Effector memory CD8-positive, alpha-beta T cell (primary cell): ENCODE measurements at regions not wholly inside any gene's neighbourhood (a gene's known extent, or its start where the extent isn't known, plus 50 kb on each side); places are given as distances from the start of the nearest gene placed in this dataset.

Experiments used
- ATAC-seq: fragments of 150-1000 bp; cut with Tn5 transposase; replicated peaks from 2 replicates; pipeline ENCODE4 v1.10.0; 2021; ENCODE audit warnings: mild to moderate bottlenecking, moderate library complexity
- DNase-seq, 3 experiments: peaks; one replicate each; pipeline ENCODE4 v3.0.0; 2021
- H3K27ac Mint-ChIP-seq, 2 donors: one replicate each; pipeline ENCODE4 v1.8.0; 2022; ENCODE audit warnings: mild to moderate bottlenecking in 2 of 2, mixed read lengths in 2 of 2, moderate library complexity in 2 of 2
- H3K27me3 Mint-ChIP-seq, 2 donors: one replicate each; pipeline ENCODE4 v1.8.0; 2022; ENCODE audit warnings: mixed read lengths in 2 of 2
- H3K36me3 Mint-ChIP-seq: one replicate; pipeline ENCODE4 v1.8.0; 2022; ENCODE audit warnings: mild to moderate bottlenecking, moderate library complexity, mixed read lengths; ENCODE audit not compliant: insufficient read depth
- H3K4me1 Mint-ChIP-seq, 2 donors: one replicate each; pipeline ENCODE4 v1.8.0; 2022; ENCODE audit warnings: low read depth in 2 of 2, mixed read lengths in 2 of 2
- H3K4me3 Mint-ChIP-seq, 2 donors: one replicate each; pipeline ENCODE4 v1.8.0; 2022; ENCODE audit warnings: mild to moderate bottlenecking in 2 of 2, mixed read lengths in 2 of 2, moderate library complexity in 2 of 2
- H3K9me3 Mint-ChIP-seq, 2 donors: one replicate each; pipeline ENCODE4 v1.8.0; 2022; ENCODE audit warnings: mixed read lengths in 2 of 2

DNA sequence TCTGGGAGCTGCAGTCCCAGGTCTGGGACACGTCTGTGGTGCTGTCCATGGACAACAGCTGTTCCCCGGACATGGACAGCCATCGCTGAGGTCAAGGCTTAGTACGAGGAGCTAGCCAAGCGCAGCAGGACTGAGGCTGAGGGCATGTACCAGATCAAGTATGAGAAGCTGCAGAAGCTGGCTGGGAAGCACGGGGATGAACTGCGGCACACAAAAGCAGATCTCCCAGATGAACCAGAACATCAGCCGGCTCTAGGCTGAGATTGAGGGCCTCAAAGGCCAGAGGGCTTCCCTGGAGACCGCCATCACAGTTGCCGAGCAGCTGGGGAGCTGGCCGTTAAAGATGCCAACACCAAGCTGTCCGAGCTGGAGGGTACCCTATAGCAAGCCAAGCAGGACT is 375.3 kb downstream of the SEC23A start:
- H3K4me1 Mint-ChIP-seq: no peaks in the 10 kb centered on the region
- no peaks in the 10 kb centered on the region for H3K36me3 Mint-ChIP-seq
- no peak overlapping the region for H3K4me3 Mint-ChIP-seq
- H3K27ac Mint-ChIP-seq: no peak overlapping the region
- H3K27me3 Mint-ChIP-seq: no peaks in the 10 kb centered on the region
- H3K9me3 Mint-ChIP-seq: no peaks in the 10 kb centered on the region
- DNase-seq: no peak
- ATAC-seq: no peak

DNA sequence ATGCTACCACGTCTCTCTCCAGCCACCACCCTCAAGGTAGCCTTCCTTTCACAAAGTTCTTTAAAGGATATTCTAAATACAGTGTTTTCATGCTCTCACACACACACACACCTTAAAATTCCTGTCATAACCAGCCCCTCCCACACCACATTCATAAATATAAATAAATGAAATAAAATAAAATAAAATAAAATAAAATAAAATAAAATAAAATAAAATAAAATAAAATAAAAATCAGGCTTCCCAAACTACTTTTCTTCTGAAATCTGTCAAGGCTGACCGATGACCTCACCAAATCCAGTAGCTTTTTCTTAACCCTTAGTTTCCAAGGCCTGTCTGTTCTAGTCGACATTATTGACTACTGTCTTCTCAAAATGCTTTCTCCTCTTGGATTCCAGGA is 378.4 kb downstream of the SEC23A start:
- no peak overlapping the region for H3K27ac Mint-ChIP-seq
- ATAC-seq (no peak), DNase-seq (no peak)
- H3K9me3 Mint-ChIP-seq: no peaks in the 10 kb centered on the region
- no peaks in the 10 kb centered on the region for H3K36me3 Mint-ChIP-seq
- H3K27me3 Mint-ChIP-seq: no peaks in the 10 kb centered on the region
- no peaks in the 10 kb centered on the region for H3K4me1 Mint-ChIP-seq
- no peak overlapping the region for H3K4me3 Mint-ChIP-seq

DNA sequence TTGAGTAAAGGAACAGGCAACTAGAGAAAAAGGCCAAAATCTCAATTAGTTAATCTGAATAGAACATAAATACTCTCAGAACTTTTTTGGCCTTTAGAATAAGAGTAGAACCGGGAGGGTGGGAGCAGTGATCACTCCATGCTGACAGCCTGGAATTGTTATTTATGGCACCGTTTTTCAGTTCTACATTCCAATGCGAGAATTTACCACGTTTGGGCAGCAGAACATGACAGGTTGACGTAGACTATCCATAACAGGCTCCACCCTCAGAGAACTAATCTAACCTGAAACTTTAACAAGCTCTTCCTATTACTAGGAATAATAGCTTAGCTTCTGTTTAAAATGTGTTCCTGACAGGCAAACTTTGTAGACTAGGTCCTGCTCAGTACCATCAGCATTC is 379.1 kb downstream of the SEC23A start:
- Mint-ChIP-seq H3K4me1 (no peaks in the 10 kb centered on the region), H3K36me3 (no peaks in the 10 kb centered on the region), H3K9me3 (peaks cover 0 to 2% of the 10 kb centered on the region in 2 donors), H3K27me3 (no peaks in the 10 kb centered on the region), H3K27ac (no peak overlapping the region), H3K4me3 (no peak overlapping the region)
- ATAC-seq (no peak), DNase-seq (no peak)

DNA sequence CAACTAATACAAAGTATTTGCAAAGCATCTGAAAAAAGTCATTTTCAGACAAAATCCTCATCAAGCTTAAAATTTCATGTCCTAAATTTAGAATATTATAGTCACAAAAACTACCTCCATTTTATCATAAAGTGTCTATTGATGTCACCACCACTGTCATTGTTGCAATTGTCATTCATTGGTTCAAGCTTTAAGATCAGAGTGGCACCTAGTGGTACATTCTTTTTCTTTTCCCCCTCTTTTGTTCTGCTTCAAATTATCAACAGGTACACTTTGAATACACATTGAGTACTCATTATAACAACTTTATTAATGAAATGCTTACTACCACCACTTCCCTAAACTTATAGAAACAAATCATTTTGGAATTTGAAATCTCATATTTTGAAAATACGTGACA is 379.8 kb downstream of the SEC23A start:
- Mint-ChIP-seq H3K36me3 (no peaks in the 10 kb centered on the region), H3K4me1 (no peaks in the 10 kb centered on the region), H3K4me3 (no peak overlapping the region), H3K9me3 (peaks cover 0 to 9% of the 10 kb centered on the region in 2 donors), H3K27me3 (no peaks in the 10 kb centered on the region), H3K27ac (no peak overlapping the region)
- DNase-seq: no peak
- no peak for ATAC-seq

DNA sequence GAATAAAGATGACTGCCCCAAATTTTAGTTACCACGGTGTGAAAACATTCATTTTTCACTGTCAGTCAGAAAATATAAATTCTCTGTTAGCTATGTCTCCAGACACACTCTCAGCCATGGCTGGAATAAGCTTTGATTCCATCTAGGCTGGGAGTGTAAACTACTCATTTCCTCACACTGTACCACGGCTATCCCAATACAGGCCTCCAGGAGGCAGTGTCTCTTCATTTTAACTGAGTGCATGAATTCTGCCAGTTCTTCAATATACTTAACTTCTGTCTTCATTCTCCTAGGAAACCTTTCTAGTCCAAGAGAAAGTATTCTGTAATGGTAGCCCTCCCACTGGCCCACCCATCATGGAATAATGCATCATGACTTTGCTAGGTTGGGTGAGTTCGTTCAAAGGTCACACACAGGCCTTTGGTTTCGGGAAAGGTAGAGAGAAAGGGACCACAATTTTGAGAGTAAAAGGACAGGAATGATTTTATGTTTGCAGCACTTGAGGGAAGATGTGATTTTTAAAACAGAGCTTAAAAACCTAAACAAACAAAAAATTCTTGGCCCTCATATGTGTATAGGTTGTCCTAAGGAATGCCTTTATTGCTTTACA is 381.1 kb downstream of the SEC23A start:
- Mint-ChIP-seq H3K36me3 (no peaks in the 10 kb centered on the region), H3K4me1 (no peaks in the 10 kb centered on the region), H3K27me3 (no peaks in the 10 kb centered on the region), H3K4me3 (no peak overlapping the region), H3K9me3 (peaks cover 0 to 9% of the 10 kb centered on the region in 2 donors), H3K27ac (no peak overlapping the region)
- DNase-seq (peak in 1 of 3 experiments; percentile 2), ATAC-seq (no peak)

DNA sequence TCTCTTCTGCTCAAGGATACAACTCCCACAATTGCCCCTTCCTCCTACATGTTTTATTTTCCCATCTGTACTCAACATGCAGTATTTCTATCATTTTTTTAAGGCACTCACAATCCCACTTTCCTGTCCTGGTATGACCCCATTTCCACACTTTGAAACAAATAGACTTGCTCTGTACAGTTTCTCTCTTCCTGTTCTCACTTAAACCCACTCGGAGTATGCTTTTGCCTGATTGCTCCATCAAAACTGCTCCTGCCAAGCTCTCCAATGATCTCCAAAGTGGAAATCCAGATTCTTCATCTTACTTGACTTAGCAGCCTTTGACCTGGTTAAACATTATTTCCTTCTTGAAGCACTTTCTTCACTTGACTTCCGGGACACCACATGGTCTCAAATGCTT is 384.5 kb downstream of the SEC23A start:
- no peaks in the 10 kb centered on the region for H3K4me1 Mint-ChIP-seq
- ATAC-seq (no peak), DNase-seq (no peak)
- H3K9me3 Mint-ChIP-seq: peaks cover 0 to 9% of the 10 kb centered on the region in 2 donors
- H3K27me3 Mint-ChIP-seq: no peaks in the 10 kb centered on the region
- no peaks in the 10 kb centered on the region for H3K36me3 Mint-ChIP-seq
- no peak overlapping the region for H3K27ac Mint-ChIP-seq
- no peak overlapping the region for H3K4me3 Mint-ChIP-seq

DNA sequence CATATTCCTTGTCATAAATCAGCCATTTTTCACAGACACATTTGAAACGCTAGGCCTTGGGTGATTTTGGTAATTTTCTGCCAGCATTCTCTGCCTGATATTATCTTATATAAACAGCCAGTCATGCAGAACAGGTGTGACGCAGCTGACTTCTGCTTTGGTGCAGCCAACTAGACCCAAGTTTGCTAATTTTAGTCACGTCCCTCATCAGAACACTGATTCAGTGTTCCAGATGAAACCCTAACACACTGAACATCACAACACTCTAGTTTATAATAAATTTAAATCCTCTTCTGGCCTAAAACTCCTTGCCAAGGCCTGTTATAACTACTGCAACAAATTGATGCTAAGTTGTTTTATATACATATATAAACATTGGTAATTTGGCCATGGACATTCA is 386.1 kb downstream of the SEC23A start:
- Mint-ChIP-seq H3K4me1 (no peaks in the 10 kb centered on the region), H3K27ac (no peak overlapping the region), H3K36me3 (no peaks in the 10 kb centered on the region), H3K9me3 (peaks cover 0 to 17% of the 10 kb centered on the region in 2 donors), H3K4me3 (no peak overlapping the region), H3K27me3 (no peaks in the 10 kb centered on the region)
- DNase-seq: no peak
- ATAC-seq: no peak

DNA sequence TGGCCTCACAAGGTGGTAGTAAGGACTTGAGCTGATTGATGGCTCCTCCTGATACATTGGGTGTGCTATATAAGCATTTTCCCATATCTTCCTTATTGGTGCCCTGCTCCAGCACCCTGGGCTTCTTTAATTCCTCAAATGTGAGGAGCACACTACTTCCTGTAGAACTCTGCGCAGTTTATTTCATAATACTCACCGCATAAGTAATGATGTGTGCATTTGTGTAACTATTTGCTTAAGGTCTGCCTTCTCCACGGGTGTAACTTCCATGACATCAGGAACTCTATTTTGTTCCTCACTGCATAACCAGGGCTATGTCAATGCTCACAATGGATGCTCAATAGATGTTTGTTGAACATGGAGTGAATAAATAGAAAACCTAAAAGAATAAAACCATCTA is 392.2 kb downstream of the SEC23A start:
- ATAC-seq (no peak), DNase-seq (no peak)
- no peaks in the 10 kb centered on the region for H3K4me1 Mint-ChIP-seq
- H3K9me3 Mint-ChIP-seq: peaks cover 0 to 7% of the 10 kb centered on the region in 2 donors
- no peak overlapping the region for H3K27ac Mint-ChIP-seq
- H3K36me3 Mint-ChIP-seq: no peaks in the 10 kb centered on the region
- H3K27me3 Mint-ChIP-seq: no peaks in the 10 kb centered on the region
- H3K4me3 Mint-ChIP-seq: no peak overlapping the region

DNA sequence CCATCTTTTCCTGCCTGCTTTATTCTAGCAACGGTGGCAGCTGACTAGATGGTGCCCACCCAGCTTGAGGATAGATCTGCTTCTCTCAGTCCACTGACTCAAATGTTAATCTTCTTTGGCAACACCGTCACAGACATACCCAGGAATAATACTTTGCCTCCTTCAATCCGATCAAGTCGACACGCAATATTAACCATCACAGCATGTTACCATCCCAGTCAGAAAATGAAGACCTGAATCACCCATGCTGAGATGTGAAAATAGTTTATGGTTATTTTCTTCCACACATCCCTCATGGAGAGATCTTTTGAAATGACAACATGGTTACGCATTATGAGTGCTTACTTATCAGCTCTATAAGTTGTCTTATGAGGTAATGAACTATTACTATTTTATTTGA is 392.8 kb downstream of the SEC23A start:
- no peaks in the 10 kb centered on the region for H3K27me3 Mint-ChIP-seq
- DNase-seq: no peak
- H3K4me3 Mint-ChIP-seq: no peak overlapping the region
- no peak overlapping the region for H3K27ac Mint-ChIP-seq
- H3K4me1 Mint-ChIP-seq: no peaks in the 10 kb centered on the region
- ATAC-seq: no peak
- H3K9me3 Mint-ChIP-seq: peaks cover 0 to 7% of the 10 kb centered on the region in 2 donors
- H3K36me3 Mint-ChIP-seq: no peaks in the 10 kb centered on the region

DNA sequence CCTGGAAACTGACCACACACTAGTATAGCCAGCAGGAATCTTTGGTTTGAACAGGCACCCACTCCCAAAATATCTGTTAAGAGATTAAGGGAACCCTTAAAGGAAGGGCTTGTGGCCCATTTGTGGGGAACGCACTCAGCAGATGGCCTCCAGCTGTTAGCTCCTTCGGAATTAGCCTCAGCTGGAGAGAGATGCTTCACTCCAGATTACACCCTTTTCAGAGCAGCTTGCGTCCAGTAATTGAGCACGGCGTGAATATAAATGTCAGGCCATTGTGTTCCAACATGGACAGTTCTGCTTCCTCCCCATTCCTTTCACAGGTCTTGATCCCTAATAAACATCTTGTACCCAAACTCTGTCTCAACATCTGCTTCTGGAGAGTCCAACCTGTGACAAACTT is 397.8 kb downstream of the SEC23A start:
- peaks cover 0 to 7% of the 10 kb centered on the region in 2 donors for H3K9me3 Mint-ChIP-seq
- no peak for ATAC-seq
- no peak for DNase-seq
- no peaks in the 10 kb centered on the region for H3K27me3 Mint-ChIP-seq
- no peak overlapping the region for H3K4me3 Mint-ChIP-seq
- H3K36me3 Mint-ChIP-seq: no peaks in the 10 kb centered on the region
- no peak overlapping the region for H3K27ac Mint-ChIP-seq
- H3K4me1 Mint-ChIP-seq: no peaks in the 10 kb centered on the region

DNA sequence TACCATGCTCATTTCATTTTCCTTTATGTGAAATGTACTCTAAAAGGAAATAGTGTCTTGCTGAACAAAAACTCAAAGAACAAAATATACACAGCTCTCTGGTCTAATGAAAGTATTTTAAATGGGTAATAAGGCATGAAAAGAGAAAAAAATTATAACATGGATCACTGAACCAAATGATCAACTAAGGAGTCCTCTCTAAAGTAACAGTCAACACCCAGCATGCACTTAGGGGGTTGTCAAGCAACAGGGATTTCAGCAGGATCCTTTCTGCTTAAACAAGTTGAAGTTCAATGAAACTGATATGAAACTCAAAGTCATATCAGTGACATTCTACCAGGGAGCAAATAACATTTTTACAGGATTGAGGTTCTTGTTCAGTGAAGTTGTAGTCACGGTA is 398.8 kb downstream of the SEC23A start:
- ATAC-seq (no peak), DNase-seq (no peak)
- Mint-ChIP-seq H3K36me3 (no peaks in the 10 kb centered on the region), H3K27me3 (no peaks in the 10 kb centered on the region), H3K27ac (no peak overlapping the region), H3K4me1 (no peaks in the 10 kb centered on the region), H3K9me3 (peaks cover 5 to 7% of the 10 kb centered on the region in 2 donors), H3K4me3 (no peak overlapping the region)

DNA sequence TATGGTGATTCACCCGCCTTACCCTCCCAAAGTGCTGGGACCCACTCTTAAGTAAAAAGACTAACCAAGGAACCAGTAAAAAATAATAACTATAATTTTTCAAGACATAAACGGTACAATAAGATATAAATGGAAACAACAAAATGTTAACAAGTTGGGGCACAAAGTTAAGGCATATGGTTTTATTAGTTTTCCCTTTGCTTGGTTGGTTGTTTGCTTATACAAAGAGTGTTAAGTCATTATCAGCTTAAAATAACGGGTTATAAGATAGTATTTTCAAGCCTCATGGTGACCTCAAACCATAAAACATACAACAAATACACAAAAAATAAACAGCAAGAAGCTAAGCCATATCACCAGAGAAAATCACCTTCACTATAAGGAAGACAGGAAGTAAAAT is 406.1 kb downstream of the SEC23A start:
- Mint-ChIP-seq H3K4me3 (no peak overlapping the region), H3K9me3 (peaks cover 6 to 7% of the 10 kb centered on the region in 2 donors)
- ATAC-seq: no peak

DNA sequence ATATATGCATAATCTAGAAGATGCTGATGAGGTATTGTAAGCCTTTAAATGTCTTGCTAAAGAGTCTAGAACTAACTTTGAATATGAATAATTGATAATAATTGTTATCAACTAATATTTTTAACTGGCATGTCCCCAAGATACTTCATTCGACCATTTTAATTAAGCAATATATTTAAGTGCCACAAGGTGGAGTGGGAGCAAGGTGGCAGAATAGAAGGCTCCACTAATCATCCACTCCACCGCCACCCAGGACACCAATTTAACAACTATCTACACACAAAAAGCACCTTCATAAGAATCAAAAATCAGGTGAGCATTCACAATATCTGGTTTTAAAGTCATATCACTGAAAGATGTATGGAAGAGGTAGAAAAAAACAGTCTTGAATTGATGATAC is 409.6 kb downstream of the SEC23A start:
- no peak for DNase-seq
- H3K4me1 Mint-ChIP-seq: no peaks in the 10 kb centered on the region
- H3K27me3 Mint-ChIP-seq: no peaks in the 10 kb centered on the region
- H3K9me3 Mint-ChIP-seq: peaks cover 0 to 3% of the 10 kb centered on the region in 2 donors
- ATAC-seq: no peak
- no peak overlapping the region for H3K27ac Mint-ChIP-seq
- no peak overlapping the region for H3K4me3 Mint-ChIP-seq
- no peaks in the 10 kb centered on the region for H3K36me3 Mint-ChIP-seq

More for the DNA sequence above, 406.1 kb downstream of the SEC23A start:
- Mint-ChIP-seq H3K27ac (no peak overlapping the region), H3K36me3 (no peaks in the 10 kb centered on the region), H3K27me3 (no peaks in the 10 kb centered on the region), H3K4me1 (no peaks in the 10 kb centered on the region)
- DNase-seq: no peak

DNA sequence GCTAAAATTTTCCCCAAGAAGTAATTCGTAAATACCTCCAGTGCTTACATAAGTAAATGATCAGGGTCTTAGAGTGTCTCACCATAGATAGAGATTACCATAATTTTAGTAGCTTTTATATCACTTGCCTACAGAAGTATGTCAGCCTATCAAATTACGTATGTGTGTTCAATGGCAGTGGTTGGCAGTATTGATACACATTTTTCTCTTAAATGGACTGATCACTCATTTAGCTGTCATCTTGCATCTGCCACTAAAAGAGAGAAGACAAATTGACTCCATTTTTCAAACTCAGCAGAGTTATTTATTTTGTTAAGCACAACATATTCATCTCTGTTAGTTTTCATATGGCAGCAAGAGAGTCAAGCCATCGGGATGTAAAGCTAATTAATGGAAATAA is 413.1 kb upstream of the CLEC14A start:
- DNase-seq (no peak), ATAC-seq (no peak)
- Mint-ChIP-seq H3K36me3 (no peaks in the 10 kb centered on the region), H3K27me3 (no peaks in the 10 kb centered on the region), H3K4me1 (no peaks in the 10 kb centered on the region), H3K27ac (no peak overlapping the region), H3K4me3 (no peak overlapping the region), H3K9me3 (peaks cover 3 to 11% of the 10 kb centered on the region in 2 donors)

DNA sequence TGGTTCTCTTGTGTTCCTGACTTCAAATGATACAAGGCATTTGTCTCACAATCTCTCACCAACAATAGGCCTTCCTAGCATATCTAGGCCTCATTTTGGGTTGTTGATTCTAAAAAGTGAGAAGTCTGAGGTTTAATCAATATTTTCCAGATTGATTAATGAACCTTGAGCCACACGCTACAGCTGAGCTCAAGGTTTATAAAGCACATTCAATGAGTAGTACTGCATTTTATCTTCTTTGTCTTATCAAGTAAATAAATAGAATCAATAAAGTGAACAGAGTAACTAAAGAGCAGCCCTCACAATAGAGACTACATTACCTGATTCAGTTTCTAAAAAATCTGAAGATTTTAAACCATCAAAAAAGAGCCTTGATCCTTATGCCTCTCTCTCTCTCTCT is 407.5 kb upstream of the CLEC14A start:
- Mint-ChIP-seq H3K4me3 (no peak overlapping the region), H3K27me3 (no peaks in the 10 kb centered on the region), H3K9me3 (peaks cover 0 to 3% of the 10 kb centered on the region in 2 donors), H3K4me1 (no peaks in the 10 kb centered on the region), H3K27ac (no peak overlapping the region), H3K36me3 (no peaks in the 10 kb centered on the region)
- ATAC-seq: no peak
- DNase-seq: no peak
